Caco-2 (cell line): ENCODE measurements at regions not wholly inside any gene's neighbourhood (a gene's known extent, or its start where the extent isn't known, plus 50 kb on each side); places are given as distances from the start of the nearest gene placed in this dataset.

Source experiments
- BruUV-seq: library from RNA; stranded (reverse); fragments of 400-500 nt; replicated peaks from 2 replicates; lab custom pipeline; 2021; lab: Mats Ljungman, UMichigan
- CTCF ChIA-PET: fragments of 300-600 bp; sonication (Branson Sonifier 250); formaldehyde crosslinking; loops from one replicate; lab custom pipeline; 2022; ENCODE audit warnings: antibody characterized with exemption; lab: Charles Lee
- POLR2A ChIA-PET: fragments of 300-600 bp; sonication (Branson Sonifier 250); formaldehyde crosslinking; loops from one replicate; lab custom pipeline; 2022; ENCODE audit warnings: antibody characterized with exemption; lab: Charles Lee
- DNase-seq, 2 experiments: peaks; one replicate each; pipeline versions ENCODE4 v3.0.0 to v3.0.0-alpha.2; 2020 to 2022
- H3K27me3 ChIP-seq: replicated peaks from 2 replicates; pipeline ENCODE4 v1.6.0; 2011; ENCODE audit warnings: low read length; ENCODE audit not compliant: control insufficient read depth, insufficient read depth
- H3K36me3 ChIP-seq: 2 replicates; pipeline ENCODE4 v1.5.1; 2011; ENCODE audit warnings: low read length; ENCODE audit not compliant: control insufficient read depth, insufficient read depth
- H3K4me1 ChIP-seq: fragments of 250-450 bp; sonication (Bioruptor Pico); 2 replicates; pipeline ENCODE4 v1.5.1; 2020; ENCODE audit warnings: mild to moderate bottlenecking
- H3K4me3 ChIP-seq: 2 replicates; pipeline ENCODE4 v1.5.1; 2011; ENCODE audit warnings: low read depth, mild to moderate bottlenecking, control low read depth, low read length
- H3K9me3 ChIP-seq: fragments of 250-450 bp; sonication (Bioruptor Pico); 2 replicates; pipeline ENCODE4 v1.5.1; 2020; ENCODE audit warnings: mild to moderate bottlenecking, moderate library complexity
- H3K27ac Mint-ChIP-seq: one replicate; pipeline ENCODE4 v1.8.0; 2022; ENCODE audit warnings: mixed read lengths; ENCODE audit not compliant: unreplicated experiment
- H3K27me3 Mint-ChIP-seq: one replicate; pipeline ENCODE4 v1.8.0; 2022; ENCODE audit warnings: mixed read lengths; ENCODE audit not compliant: insufficient read depth, unreplicated experiment
- H3K36me3 Mint-ChIP-seq: one replicate; pipeline ENCODE4 v1.8.0; 2022; ENCODE audit warnings: mild to moderate bottlenecking, mixed read lengths; ENCODE audit not compliant: insufficient read depth, unreplicated experiment
- H3K4me1 Mint-ChIP-seq: one replicate; pipeline ENCODE4 v1.8.0; 2022; ENCODE audit warnings: low read depth, mixed read lengths; ENCODE audit not compliant: unreplicated experiment
- H3K4me3 Mint-ChIP-seq: one replicate; pipeline ENCODE4 v1.8.0; 2022; ENCODE audit warnings: mild to moderate bottlenecking, moderate library complexity, mixed read lengths; ENCODE audit not compliant: unreplicated experiment
- H3K9me3 Mint-ChIP-seq: one replicate; pipeline ENCODE4 v1.8.0; 2022; ENCODE audit warnings: mixed read lengths; ENCODE audit not compliant: unreplicated experiment
- CTCF ChIP-seq, 2 experiments: fragments of 200-600 bp in 1 of 2; IDR thresholded peaks; 1 replicate in 1 of 2; 2 replicates in 1 of 2; pipeline versions ENCODE4 v1.5.1 to v1.8.0; 2011 to 2022; ENCODE audit warnings: antibody characterized with exemption in 1 of 2, control low read depth in 1 of 2, inconsistent platforms in 1 of 2, low read depth in 1 of 2, low read length in 1 of 2, mild to moderate bottlenecking in 1 of 2, moderate library complexity in 1 of 2; ENCODE audit not compliant: insufficient read depth in 1 of 2, severe bottlenecking in 1 of 2, unreplicated experiment in 1 of 2
- intact Hi-C: fragments of 100-400 bp; cut with micrococcal nuclease; formaldehyde crosslinking; loops from one replicate; pipeline ENCODE4 v1.10.0; 2022; ENCODE audit not compliant: unreplicated experiment

- H3K4me1 ChIP-seq = no peaks in the 10 kb centered on the region
- no peaks in the 10 kb centered on the region for H3K36me3 ChIP-seq
- no peak overlapping the region for H3K4me3 Mint-ChIP-seq
- no peaks in the 10 kb centered on the region for H3K27me3 ChIP-seq
- H3K27me3 Mint-ChIP-seq = no peaks in the 10 kb centered on the region
- no peaks in the 10 kb centered on the region for H3K9me3 ChIP-seq
- POLR2A ChIA-PET = no interaction called here
- CTCF ChIA-PET = no interaction called here
- H3K4me1 Mint-ChIP-seq = no peaks in the 10 kb centered on the region
- no peak overlapping the region for H3K27ac Mint-ChIP-seq
- BruUV-seq = no TSS peak
- intact Hi-C loops = no loop called here
- H3K36me3 Mint-ChIP-seq = no peaks in the 10 kb centered on the region
- peak in 1 of 2 experiments; percentile 19 for DNase-seq
- H3K9me3 Mint-ChIP-seq = no peaks in the 10 kb centered on the region
- no peak for TF ChIP-seq CTCF (IDR thresholded peaks at IDR 0.05; ENCODE audit: insufficient read depth in 1 of 2, low read depth in 1 of 2, low read length in 1 of 2, severe bottlenecking in 1 of 2, unreplicated experiment in 1 of 2)
- no peak overlapping the region for H3K4me3 ChIP-seq
Measured at GRCh38 chr5:135238622-135239452, 160.2 kb downstream of the MACROH2A1 start.

- ChIA-PET CTCF (no interaction called here), POLR2A (no interaction called here)
- H3K27me3 ChIP-seq = no peaks in the 10 kb centered on the region
- BruUV-seq = no TSS peak
- DNase-seq = no peak
- no peak overlapping the region for H3K4me3 Mint-ChIP-seq
- no peaks in the 10 kb centered on the region for H3K36me3 Mint-ChIP-seq
- H3K9me3 ChIP-seq = no peaks in the 10 kb centered on the region
- no peaks in the 10 kb centered on the region for H3K9me3 Mint-ChIP-seq
- H3K4me3 ChIP-seq = no peak overlapping the region
- intact Hi-C loops = no loop called here
- H3K27ac Mint-ChIP-seq = no peak overlapping the region
- no peaks in the 10 kb centered on the region for H3K4me1 ChIP-seq
- H3K4me1 Mint-ChIP-seq = no peaks in the 10 kb centered on the region
- no peaks in the 10 kb centered on the region for H3K27me3 Mint-ChIP-seq
- TF ChIP-seq CTCF (IDR thresholded peaks at IDR 0.05; ENCODE audit: insufficient read depth in 1 of 2, low read depth in 1 of 2, low read length in 1 of 2, severe bottlenecking in 1 of 2, unreplicated experiment in 1 of 2) = no peak
- H3K36me3 ChIP-seq = no peaks in the 10 kb centered on the region
Measured at GRCh38 chr5:135237748-135238103, 161.3 kb downstream of the MACROH2A1 start.

- no peaks in the 10 kb centered on the region for H3K4me1 Mint-ChIP-seq
- BruUV-seq = no TSS peak
- no peaks in the 10 kb centered on the region for H3K36me3 Mint-ChIP-seq
- no peaks in the 10 kb centered on the region for H3K27me3 ChIP-seq
- H3K27ac Mint-ChIP-seq = no peak overlapping the region
- ChIA-PET CTCF (no interaction called here), POLR2A (no interaction called here)
- no peaks in the 10 kb centered on the region for H3K9me3 ChIP-seq
- no peak overlapping the region for H3K4me3 ChIP-seq
- DNase-seq = peak in 1 of 2 experiments; percentile 26
- H3K36me3 ChIP-seq = no peaks in the 10 kb centered on the region
- no peak for TF ChIP-seq CTCF (IDR thresholded peaks at IDR 0.05; ENCODE audit: insufficient read depth in 1 of 2, low read depth in 1 of 2, low read length in 1 of 2, severe bottlenecking in 1 of 2, unreplicated experiment in 1 of 2)
- no peaks in the 10 kb centered on the region for H3K4me1 ChIP-seq
- no peak overlapping the region for H3K4me3 Mint-ChIP-seq
- H3K9me3 Mint-ChIP-seq = no peaks in the 10 kb centered on the region
- intact Hi-C loops = no loop called here
- H3K27me3 Mint-ChIP-seq = no peaks in the 10 kb centered on the region
Measured at GRCh38 chr5:135236908-135237747, 161.9 kb downstream of the MACROH2A1 start.
